ENCODE measurements at regions not wholly inside any gene's neighbourhood (a gene's known extent, or its start where the extent isn't known, plus 50 kb on each side); places are given as distances from the start of the nearest gene placed in this dataset.

- DNase-seq: no peak
- H3K4me3 ChIP-seq (replicated peaks in 1 of 3; ENCODE audit: low read depth in 2 of 3, low read length in 3 of 3): no peak overlapping the region
- no peaks in the 10 kb centered on the region for H3K4me1 ChIP-seq (ENCODE audit: control insufficient read depth in 1 of 2, insufficient read depth in 2 of 2, low read length in 2 of 2)
- H3K9ac ChIP-seq (ENCODE audit: insufficient read depth, low read length, poor library complexity, severe bottlenecking): no peak overlapping the region
- no peak for TF ChIP-seq CTCF (IDR thresholded peaks at IDR 0.05)
- Mint-ChIP-seq H3K4me3 (no peak overlapping the region), H3K36me3 (no peaks in the 10 kb centered on the region), H3K9me3 (peaks cover 0 to 4% (median 0%) of the 10 kb centered on the region in 7 donors), H3K27ac (no peak overlapping the region), H3K4me1 (no peaks in the 10 kb centered on the region), H3K27me3 (ENCODE audit: low read depth in 3 of 3) (peaks cover 0 to 5% (median 0%) of the 10 kb centered on the region in 3 donors)
- H3K9me3 ChIP-seq (replicated peaks in 1 of 2; ENCODE audit: control insufficient read depth in 1 of 2, insufficient read depth in 1 of 2, low read length in 2 of 2): no peaks in the 10 kb centered on the region
- H4K20me1 ChIP-seq (ENCODE audit: insufficient read depth, low read length): no peaks in the 10 kb centered on the region
- no peak overlapping the region for H2AFZ ChIP-seq (ENCODE audit: insufficient read depth, low read depth, low read length, poor library complexity, severe bottlenecking)
- no peaks in the 10 kb centered on the region for H3K27me3 ChIP-seq (ENCODE audit: control insufficient read depth in 2 of 2, insufficient read depth in 2 of 2, low read length in 2 of 2)
- H3K4me2 ChIP-seq (replicated peaks; ENCODE audit: extremely low read depth, low read length, poor library complexity, severe bottlenecking): no peak overlapping the region
- intact Hi-C loops (cut with micrococcal nuclease): no loop called here
- WGBS (ENCODE audit: insufficient coverage): no CpG with 5 or more reads among the region's 1 CpG
- H3K79me2 ChIP-seq (ENCODE audit: insufficient read depth, low read length): no peaks in the 10 kb centered on the region
- no peak overlapping the region for H3K27ac ChIP-seq (ENCODE audit: low read depth in 1 of 2, low read length in 2 of 2)
- H3K36me3 ChIP-seq (replicated peaks in 1 of 2; ENCODE audit: control insufficient read depth in 1 of 2, insufficient read depth in 2 of 2, low read length in 2 of 2): no peaks in the 10 kb centered on the region
Measured at GRCh38 chr4:107247738-107248137, 211.6 kb upstream of the DKK2 start.

- Mint-ChIP-seq H3K27ac (no peak overlapping the region), H3K9me3 (peaks cover 0 to 4% (median 0%) of the 10 kb centered on the region in 7 donors), H3K36me3 (no peaks in the 10 kb centered on the region), H3K27me3 (ENCODE audit: low read depth in 3 of 3) (peaks cover 0 to 5% (median 0%) of the 10 kb centered on the region in 3 donors), H3K4me1 (no peaks in the 10 kb centered on the region), H3K4me3 (no peak overlapping the region)
- Histone ChIP-seq H3K9ac (ENCODE audit: insufficient read depth, low read length, poor library complexity, severe bottlenecking) (no peak overlapping the region), H3K36me3 (replicated peaks in 1 of 2; ENCODE audit: control insufficient read depth in 1 of 2, insufficient read depth in 2 of 2, low read length in 2 of 2) (no peaks in the 10 kb centered on the region), H3K4me1 (ENCODE audit: control insufficient read depth in 1 of 2, insufficient read depth in 2 of 2, low read length in 2 of 2) (no peaks in the 10 kb centered on the region), H2AFZ (ENCODE audit: insufficient read depth, low read depth, low read length, poor library complexity, severe bottlenecking) (no peak overlapping the region), H3K27ac (ENCODE audit: low read depth in 1 of 2, low read length in 2 of 2) (no peak overlapping the region), H3K79me2 (ENCODE audit: insufficient read depth, low read length) (no peaks in the 10 kb centered on the region), H3K4me2 (replicated peaks; ENCODE audit: extremely low read depth, low read length, poor library complexity, severe bottlenecking) (no peak overlapping the region), H4K20me1 (ENCODE audit: insufficient read depth, low read length) (no peaks in the 10 kb centered on the region), H3K27me3 (ENCODE audit: control insufficient read depth in 2 of 2, insufficient read depth in 2 of 2, low read length in 2 of 2) (no peaks in the 10 kb centered on the region), H3K4me3 (replicated peaks in 1 of 3; ENCODE audit: low read depth in 2 of 3, low read length in 3 of 3) (no peak overlapping the region), H3K9me3 (replicated peaks in 1 of 2; ENCODE audit: control insufficient read depth in 1 of 2, insufficient read depth in 1 of 2, low read length in 2 of 2) (no peaks in the 10 kb centered on the region)
- no CpG with 5 or more reads among the region's 1 CpG for WGBS (ENCODE audit: insufficient coverage)
- no peak for TF ChIP-seq CTCF (IDR thresholded peaks at IDR 0.05)
- DNase-seq: no peak
- intact Hi-C loops (cut with micrococcal nuclease): no loop called here
Measured at GRCh38 chr4:107246761-107247160, 210.6 kb upstream of the DKK2 start.
